ENCODE measurements at regions not wholly inside any gene's neighbourhood (a gene's known extent, or its start where the extent isn't known, plus 50 kb on each side); places are given as distances from the start of the nearest gene placed in this dataset.

- H3K27ac ChIP-seq (ENCODE audit: extremely low read depth, low read depth, low read length): no peak overlapping the region
- POLR2A ChIA-PET: no interaction called here
- H3K4me1 ChIP-seq (replicated peaks in 1 of 2; ENCODE audit: control insufficient read depth in 2 of 2, insufficient read depth in 2 of 2, low read length in 2 of 2): no peaks in the 10 kb centered on the region
- no peaks in the 10 kb centered on the region for H3K27me3 ChIP-seq (ENCODE audit: control insufficient read depth in 2 of 2, insufficient read depth in 2 of 2, low read length in 2 of 2)
- in situ Hi-C loops (cut with MboI): no loop called here
- ATAC-seq (no peak), DNase-seq (ENCODE audit: extremely low read depth in 1 of 4, low spot score in 3 of 4) (no peak), FAIRE-seq (no peak)
- H3K36me3 ChIP-seq (ENCODE audit: control insufficient read depth, insufficient read depth, low read length): no peaks in the 10 kb centered on the region
- no peaks in the 10 kb centered on the region for H3K79me2 ChIP-seq (ENCODE audit: control insufficient read depth, insufficient read depth, low read length)
- CTCF ChIA-PET (ENCODE audit: low intra/inter-chr PET ratio): no interaction called here
- H3K9me3 ChIP-seq (replicated peaks; ENCODE audit: control insufficient read depth, insufficient read depth, low read depth, low read length): no peaks in the 10 kb centered on the region
- intact Hi-C loops (cut with micrococcal nuclease): no loop called here
- WGBS (ENCODE audit: insufficient coverage, low coverage, missing lambda C conversion rate): 4% methylated on average over 5 of the region's 5 CpGs
- no peak overlapping the region for H2AFZ ChIP-seq (ENCODE audit: low read depth, low read length)
- H4K20me1 ChIP-seq (replicated peaks; ENCODE audit: control insufficient read depth, insufficient read depth, low read length): no peaks in the 10 kb centered on the region
- no peak overlapping the region for H3K4me2 ChIP-seq (ENCODE audit: insufficient read depth, low read length)
- H3K9me1 ChIP-seq (ENCODE audit: control insufficient read depth, insufficient read depth, low read length): no peaks in the 10 kb centered on the region
- no peak overlapping the region for H3K4me3 ChIP-seq
- no TSS peak for BruUV-seq (replicated peaks)
- no peak overlapping the region for H3K9ac ChIP-seq (ENCODE audit: insufficient read depth in 1 of 2, low read depth in 2 of 2, low read length in 2 of 2)
- no peak for TF ChIP-seq NKRF (IDR thresholded peaks at IDR 0.05; ENCODE audit: borderline replicate concordance)
- no peak for TF ChIP-seq RBM17 (IDR thresholded peaks at IDR 0.05; ENCODE audit: borderline replicate concordance, low read depth, low read length)
- no peak for TF ChIP-seq KLF1 (tag; IDR thresholded peaks at IDR 0.05)
- no peak for TF ChIP-seq MAFF (IDR thresholded peaks at IDR 0.05; ENCODE audit: low read length)
- TF ChIP-seq TOE1 (IDR thresholded peaks at IDR 0.05; ENCODE audit: borderline replicate concordance): no peak
- no peak for TF ChIP-seq TOE1 (CRISPR knock-in tag; IDR thresholded peaks at IDR 0.05; ENCODE audit: borderline replicate concordance, low read depth)
- TF ChIP-seq ERF (CRISPR knock-in tag; IDR thresholded peaks at IDR 0.05): no peak
- TF ChIP-seq ARID2 (IDR thresholded peaks at IDR 0.05): no peak
- no peak for TF ChIP-seq RBM34 (IDR thresholded peaks at IDR 0.05; ENCODE audit: borderline replicate concordance, insufficient read depth, low read length)
- TF ChIP-seq HOMEZ (CRISPR knock-in tag; IDR thresholded peaks at IDR 0.05): no peak
- TF ChIP-seq PTBP1 (IDR thresholded peaks at IDR 0.05; ENCODE audit: low read depth, low read length): no peak
- no peak for TF ChIP-seq ADNP (tag; IDR thresholded peaks at IDR 0.05)
- no peak for TF ChIP-seq FOXJ3 (CRISPR knock-in tag; IDR thresholded peaks at IDR 0.05)
- no peak for TF ChIP-seq SFPQ (IDR thresholded peaks at IDR 0.05; ENCODE audit: low read depth, low read length)
- TF ChIP-seq ZKSCAN1 (IDR thresholded peaks at IDR 0.05; ENCODE audit: low read depth, low read length): no peak
- TF ChIP-seq PTTG1 (tag; IDR thresholded peaks at IDR 0.05; ENCODE audit: low read depth): no peak
- no peak for TF ChIP-seq ZNF280B (CRISPR knock-in tag; IDR thresholded peaks at IDR 0.05)
- no peak for TF ChIP-seq NONO (IDR thresholded peaks at IDR 0.05; ENCODE audit: low read depth in 2 of 2, low read length in 1 of 2)
Observed at GRCh38 chr12:17411662-17412061, 678.3 kb downstream of the RERGL start.

Data from K562 (cell line).